Gastroesophageal sphincter (tissue), 3 donors: ENCODE measurements at regions not wholly inside any gene's neighbourhood (a gene's known extent, or its start where the extent isn't known, plus 50 kb on each side); places are given as distances from the start of the nearest gene placed in this dataset.

Source experiments
- CTCF ChIP-seq, 4 experiments: fragments of 200-600 bp in 2 of 4; fragments of 450-650 bp in 2 of 4; sonication (generic) in 1 of 4; IDR thresholded peaks; one replicate each; pipeline ENCODE4 v1.5.1; 2017 to 2019; ENCODE audit warnings: antibody characterized with exemption in 4 of 4, mild to moderate bottlenecking in 2 of 4, moderate library complexity in 2 of 4
- EP300 ChIP-seq: sonication (generic); formaldehyde crosslinking; IDR thresholded peaks from one replicate; pipeline ENCODE4 v1.6.1; 2017; ENCODE audit warnings: antibody characterized with exemption, mild to moderate bottlenecking

- TF ChIP-seq CTCF (IDR thresholded peaks at IDR 0.05) (no peak), EP300 (no peak)
Observed at GRCh38 chr4:83964996-83965541, 429.2 kb downstream of the GPAT3 start.
